Erythroblast (primary cell): ENCODE measurements at regions not wholly inside any gene's neighbourhood (a gene's known extent, or its start where the extent isn't known, plus 50 kb on each side); places are given as distances from the start of the nearest gene placed in this dataset.

Source experiments
- GATA1 ChIP-seq: IDR thresholded peaks from 2 replicates; pipeline ENCODE4 v1.6.1; 2011; ENCODE audit warnings: low read depth, mild to moderate bottlenecking, control low read depth, low read length, moderate library complexity
- POLR2A ChIP-seq: IDR thresholded peaks from 2 replicates; pipeline ENCODE4 v1.6.1; 2011; ENCODE audit warnings: mild to moderate bottlenecking, low read length

DNA sequence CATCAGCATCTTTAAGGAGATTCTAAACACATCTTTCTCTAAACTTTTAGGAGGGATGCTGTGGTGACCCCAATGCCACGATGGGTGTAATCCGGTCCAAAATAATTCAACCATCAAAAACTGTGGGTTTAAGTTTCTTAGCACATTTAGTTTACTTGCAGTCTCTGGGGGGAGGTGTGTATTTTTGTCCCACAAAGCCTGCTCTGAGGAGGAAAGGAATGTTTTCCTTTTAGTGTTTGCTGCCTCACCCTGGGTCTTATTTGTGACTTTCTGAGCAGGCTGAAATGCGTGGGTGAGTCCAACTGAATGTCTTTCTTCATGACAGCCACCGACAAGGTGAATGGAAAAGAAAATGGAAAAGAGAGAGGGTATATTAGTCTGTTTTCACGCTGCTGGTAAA lies 1324.7 kb downstream of the AACS start:
- no peak for TF ChIP-seq POLR2A
- TF ChIP-seq GATA1: no peak
